GM19035 (cell line): ENCODE measurements at regions not wholly inside any gene's neighbourhood (a gene's known extent, or its start where the extent isn't known, plus 50 kb on each side); places are given as distances from the start of the nearest gene placed in this dataset.

Experiments used
- ATAC-seq: cut with Tn5 transposase; IDR thresholded peaks from one replicate; pipeline ENCODE4 v1.9.1; 2021; ENCODE audit not compliant: unreplicated experiment

DNA sequence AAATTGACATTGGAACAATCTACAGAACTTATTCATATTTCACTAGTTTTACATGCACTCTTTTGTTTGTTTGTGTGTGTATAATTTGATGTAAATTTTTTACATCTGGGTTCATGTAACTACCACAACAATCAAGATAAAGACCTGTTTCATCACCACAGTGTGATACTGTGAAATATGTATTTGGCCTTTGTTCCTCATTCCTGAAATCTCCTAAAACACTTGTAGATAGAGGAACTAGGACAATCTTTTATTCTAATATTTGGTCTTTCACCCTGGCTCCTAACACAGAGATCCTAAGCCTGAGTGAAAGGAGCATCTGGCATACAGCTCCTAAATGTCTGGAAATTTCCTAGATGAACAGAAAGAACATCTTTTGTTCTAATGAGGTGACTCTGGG, 155.0 kb upstream of the GPR149 start:
- ATAC-seq: no peak

- ATAC-seq: no peak
Measured at GRCh38 chr3:154584041-154584440, 154.1 kb upstream of the GPR149 start.

DNA sequence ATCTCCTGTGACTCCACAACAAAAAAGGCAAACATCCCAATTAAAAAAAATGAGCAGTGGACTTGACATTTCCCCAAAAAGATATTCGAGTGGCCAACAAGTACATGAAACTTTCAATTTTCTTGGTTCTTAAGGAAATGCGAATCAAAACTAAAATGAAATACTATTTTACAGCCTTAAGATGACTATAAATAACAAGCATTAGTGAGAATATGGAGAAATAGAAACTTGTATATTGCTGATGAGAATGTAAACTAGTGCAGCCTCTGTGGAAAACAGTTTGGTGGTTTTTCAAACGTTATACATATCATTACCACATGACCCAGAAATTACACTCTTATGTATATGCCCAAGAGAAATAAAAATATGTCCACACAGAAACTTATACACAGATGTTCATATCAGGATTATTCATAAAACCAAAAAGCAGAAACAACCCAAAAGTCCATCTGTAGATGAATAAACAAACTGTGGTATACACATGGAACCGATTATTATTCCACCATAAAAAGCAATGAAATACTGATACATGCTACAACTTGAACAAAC, 153.2 kb upstream of the GPR149 start:
- no peak for ATAC-seq

GRCh38 chr3:154582501-154582900, 152.5 kb upstream of the GPR149 start:
- ATAC-seq: no peak

GRCh38 chr3:154571553-154572226, 141.7 kb upstream of the GPR149 start:
- ATAC-seq: no peak

DNA sequence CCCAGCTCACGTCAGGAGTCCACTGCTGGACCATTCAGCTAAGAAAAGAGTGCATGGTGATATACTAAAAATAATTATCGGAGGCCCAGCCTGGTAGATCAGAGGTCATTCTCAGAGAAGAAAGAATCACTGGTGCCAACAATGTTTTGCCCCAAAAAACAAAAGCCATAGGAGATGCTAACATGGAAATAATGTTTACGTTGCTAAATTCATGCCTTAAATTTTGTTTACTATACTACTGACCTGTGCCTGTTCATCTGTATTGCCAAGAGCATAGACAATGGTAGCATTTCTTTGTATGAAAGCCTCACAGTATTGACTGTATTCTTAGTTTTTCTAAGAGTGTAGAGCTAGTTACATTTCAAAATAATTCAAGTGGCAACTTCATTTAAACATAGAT, 138.1 kb upstream of the GPR149 start:
- ATAC-seq: no peak

- ATAC-seq: no peak
Measured at GRCh38 chr3:154559623-154560022, 129.6 kb upstream of the GPR149 start.

- no peak for ATAC-seq
Measured at GRCh38 chr3:154552338-154552737, 122.3 kb upstream of the GPR149 start.

DNA sequence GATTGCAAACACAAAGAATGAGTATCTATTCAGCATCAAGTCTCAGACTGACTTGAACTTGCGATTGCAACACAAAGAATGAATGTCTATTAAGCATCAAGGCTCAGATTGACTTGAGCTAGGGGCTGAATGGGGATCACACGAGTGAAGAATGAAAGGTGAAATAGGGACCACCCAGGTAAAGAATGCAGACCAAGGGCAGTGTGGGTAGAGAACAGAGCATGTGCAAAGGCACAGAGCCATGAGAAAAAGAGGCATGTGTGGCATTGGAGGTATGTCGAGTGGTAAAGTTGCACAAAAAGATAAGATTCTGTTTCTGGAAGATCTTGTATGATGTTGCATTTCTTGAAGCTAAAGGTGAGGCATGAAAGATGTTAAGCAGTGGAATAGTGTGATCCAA, 119.4 kb upstream of the GPR149 start:
- no peak for ATAC-seq

GRCh38 chr3:154548341-154548740, 118.4 kb upstream of the GPR149 start:
- no peak for ATAC-seq

DNA sequence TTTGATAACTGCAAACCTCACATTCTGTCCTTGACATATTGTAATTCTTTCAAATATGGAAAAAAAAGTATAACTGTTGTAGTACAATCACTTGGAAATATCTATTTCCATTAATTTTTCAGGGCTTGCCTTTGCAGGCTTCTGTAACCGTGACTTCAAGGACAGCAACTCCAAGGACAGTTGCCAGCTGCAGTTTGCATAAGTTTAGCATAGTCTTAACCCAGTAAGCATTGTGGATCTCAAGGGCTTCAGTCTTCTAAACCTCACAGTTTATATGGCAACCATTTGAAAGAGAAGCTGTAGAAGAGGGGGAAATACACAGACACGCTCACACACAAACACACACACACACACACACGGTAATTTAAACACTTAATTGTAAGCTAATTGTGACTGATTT, 112.8 kb upstream of the GPR149 start:
- ATAC-seq: no peak

DNA sequence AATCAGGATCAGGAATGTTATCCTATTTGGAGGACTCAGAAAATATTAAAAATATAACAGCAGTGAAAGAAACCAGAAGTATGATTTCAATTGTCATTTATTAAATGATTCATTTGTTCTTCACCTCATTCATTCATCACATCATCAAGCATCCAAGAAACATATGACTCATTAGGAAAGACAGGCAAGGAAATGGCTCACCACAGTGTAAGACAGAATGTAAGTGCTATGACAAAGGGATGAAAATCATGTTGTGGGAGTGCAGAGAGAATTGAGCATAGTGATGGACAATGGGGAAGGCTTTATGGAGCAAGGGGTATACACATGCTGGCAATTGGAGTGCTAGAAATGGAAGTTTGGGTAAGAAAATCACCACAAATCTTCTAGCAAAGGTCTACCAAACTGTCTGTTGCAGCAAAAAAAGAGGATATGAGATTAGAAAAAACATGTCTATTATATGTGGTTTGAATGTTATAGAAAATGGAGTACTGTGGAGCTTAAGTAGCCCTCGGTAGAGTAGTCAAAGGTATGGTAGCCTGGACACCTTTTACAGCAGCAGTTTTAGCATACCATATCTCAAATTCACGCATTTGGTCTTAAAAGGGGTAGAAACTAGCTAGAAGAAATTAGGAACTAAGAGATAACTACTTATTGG, 111.1 kb upstream of the GPR149 start:
- no peak for ATAC-seq

DNA sequence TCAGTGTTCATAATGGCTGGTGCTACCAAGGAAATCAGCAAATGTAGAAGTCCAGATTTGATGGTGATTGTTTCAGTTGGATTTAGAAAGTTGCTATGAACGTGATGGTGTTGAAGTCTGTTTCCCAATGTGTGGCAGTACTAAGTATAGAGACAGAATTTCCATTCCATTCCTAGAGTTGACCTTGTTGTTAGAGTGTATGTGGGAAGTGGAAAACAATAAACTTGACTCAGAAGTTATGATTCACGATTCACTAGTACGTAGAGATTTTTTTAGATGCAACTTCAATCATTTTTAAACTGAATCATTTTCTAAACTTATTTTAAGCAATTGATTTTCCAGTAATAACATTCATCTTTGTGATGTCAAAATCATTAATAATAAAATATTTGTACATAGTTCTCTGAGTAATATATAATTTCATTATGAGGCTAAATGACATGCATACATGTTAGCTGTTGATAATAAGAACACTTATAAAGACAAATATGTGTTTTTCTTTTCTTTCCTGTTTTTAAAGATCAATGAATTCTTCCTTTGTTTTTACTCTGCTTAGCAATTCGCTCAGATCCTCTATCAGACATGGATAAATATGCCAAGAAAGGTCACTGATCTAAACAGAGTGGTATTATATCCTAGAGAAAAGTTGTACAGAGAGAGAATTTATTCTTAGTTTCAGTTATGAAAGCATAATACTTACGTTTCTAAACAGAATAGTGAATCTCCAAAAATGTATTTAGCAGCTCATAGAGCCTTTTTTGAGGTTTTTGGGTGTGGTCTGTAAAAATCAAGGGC, 108.8 kb upstream of the GPR149 start:
- no peak for ATAC-seq

- ATAC-seq: no peak
Measured at GRCh38 chr3:154536751-154537150, 106.8 kb upstream of the GPR149 start.

GRCh38 chr3:154522036-154522602, 92.1 kb upstream of the GPR149 start:
- ATAC-seq: no peak

DNA sequence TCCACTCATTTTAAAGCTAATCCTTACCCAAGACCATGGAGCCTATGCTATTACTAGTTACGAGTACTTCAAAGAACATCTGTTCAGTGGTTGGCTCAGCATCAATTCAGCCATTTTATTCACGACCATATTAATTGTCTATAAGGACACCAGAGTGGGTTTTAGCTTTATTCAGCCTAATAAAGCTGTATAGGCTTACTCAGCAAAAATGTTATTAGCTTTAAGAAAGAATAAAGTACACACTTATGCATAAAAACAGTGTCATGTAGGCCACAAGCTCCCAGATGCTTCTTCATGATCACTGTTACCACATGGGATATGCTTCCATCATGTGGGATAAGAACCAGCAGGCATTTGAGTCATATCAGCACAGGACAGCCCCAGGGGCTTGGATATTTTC, 87.4 kb upstream of the GPR149 start:
- no peak for ATAC-seq

DNA sequence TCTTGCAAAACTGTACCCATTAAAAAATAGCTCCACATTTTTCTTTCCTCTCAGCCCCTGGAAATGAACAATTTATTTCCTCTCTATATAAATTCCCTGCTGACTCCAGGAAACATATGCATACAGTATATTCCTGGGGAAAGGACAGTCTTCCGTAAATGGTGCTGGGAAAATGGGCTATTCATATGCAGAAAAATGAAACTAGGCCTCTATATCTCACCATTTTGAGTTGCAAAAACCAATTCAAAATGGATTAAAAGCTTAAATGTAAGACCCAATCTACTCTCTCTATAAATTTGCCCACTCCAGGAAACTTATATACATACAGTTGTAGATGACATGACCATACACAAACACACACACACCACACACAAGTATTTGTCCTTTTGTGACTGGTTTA, 85.9 kb upstream of the GPR149 start:
- no peak for ATAC-seq

GRCh38 chr3:154510780-154511179, 80.8 kb upstream of the GPR149 start:
- ATAC-seq: no peak

GRCh38 chr3:154507727-154508126, 77.7 kb upstream of the GPR149 start:
- ATAC-seq: no peak

DNA sequence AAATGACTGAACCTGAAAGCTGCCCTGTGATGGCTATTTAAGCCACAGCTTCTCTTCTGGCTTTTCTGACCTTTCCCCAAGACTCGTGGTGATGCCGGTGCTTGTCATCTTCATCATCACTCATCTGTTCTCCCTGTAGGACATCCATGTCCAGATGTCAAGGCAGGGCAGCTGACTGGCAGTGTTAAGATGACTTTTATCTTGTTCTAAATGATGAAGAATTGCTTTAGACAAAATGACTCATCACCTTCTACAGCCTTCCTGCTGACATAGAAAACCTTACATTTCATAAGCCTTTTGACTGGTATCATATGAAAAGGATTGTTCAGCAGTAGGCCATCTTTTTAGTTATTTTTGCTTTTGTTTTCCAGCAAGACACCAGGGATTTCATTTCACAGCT, 67.0 kb upstream of the GPR149 start:
- no peak for ATAC-seq

GRCh38 chr3:154496540-154496939, 66.5 kb upstream of the GPR149 start:
- ATAC-seq: no peak

DNA sequence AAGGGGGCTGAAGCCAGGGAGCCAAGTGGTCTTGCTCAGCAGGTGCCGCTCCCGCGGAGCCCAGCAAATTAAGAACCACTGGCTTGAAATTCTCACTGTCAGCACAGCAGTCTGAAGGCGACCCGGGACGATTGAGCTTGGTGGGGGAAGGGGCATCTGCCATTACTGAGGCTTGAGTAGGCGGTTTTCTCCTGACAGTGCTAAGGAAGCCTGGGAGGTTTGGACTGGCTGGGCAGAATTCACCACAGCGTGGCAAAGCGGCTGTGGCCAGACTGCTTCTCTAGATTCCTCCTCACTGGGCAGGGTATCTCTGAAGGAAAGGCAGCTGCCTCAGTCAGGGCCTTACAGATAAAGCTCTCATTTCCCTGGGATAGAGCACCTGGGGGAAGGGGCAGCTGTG, 57.0 kb upstream of the GPR149 start:
- no peak for ATAC-seq
